Stimulated activated CD4-positive, alpha-beta T cell treated with anti-CD3 and anti-CD28 coated beads, Interleukin-4, amount 100 ng/mL, for 4 hours (primary cell): ENCODE measurements at regions not wholly inside any gene's neighbourhood (a gene's known extent, or its start where the extent isn't known, plus 50 kb on each side); places are given as distances from the start of the nearest gene placed in this dataset.

Experiments
- DNase-seq, 2 experiments: peaks; one replicate each; pipeline ENCODE4 v3.0.0-alpha.2; 2020

DNA sequence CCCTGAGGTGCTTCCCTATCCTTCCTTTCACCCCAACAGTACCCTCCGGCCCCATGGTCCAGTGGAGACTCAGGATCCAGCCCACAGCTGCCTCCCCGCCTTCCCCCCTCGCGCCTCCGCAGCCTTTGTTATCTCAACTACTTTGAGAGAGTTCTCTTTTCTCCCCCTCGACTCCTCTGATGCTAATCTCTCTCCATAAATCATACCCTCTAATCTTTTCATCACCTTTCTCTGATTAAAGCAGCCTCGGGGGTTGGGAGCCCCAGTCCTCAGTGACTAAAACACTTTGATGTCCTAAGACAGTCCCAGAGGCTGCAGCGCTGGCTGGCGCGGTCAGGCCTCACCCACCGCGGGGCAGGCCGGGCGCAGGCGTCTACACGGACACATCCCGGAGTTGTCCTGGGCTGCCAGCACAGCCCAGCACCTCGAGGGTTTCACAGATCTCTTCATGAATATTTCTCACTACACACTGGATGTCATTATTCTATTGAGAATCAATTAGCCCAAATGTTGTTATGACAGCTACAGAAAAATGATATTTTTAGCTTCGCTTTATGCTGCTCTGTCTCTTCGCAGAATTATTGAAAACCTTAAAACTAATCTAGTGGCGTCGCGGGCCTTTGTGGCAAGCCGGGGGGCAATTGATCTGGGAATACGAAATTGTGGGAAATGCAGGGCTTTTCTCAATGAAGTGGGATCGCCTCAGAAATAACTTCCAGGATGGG lies 289.5 kb downstream of the RRAGC start:
- DNase-seq, result no peak

DNA sequence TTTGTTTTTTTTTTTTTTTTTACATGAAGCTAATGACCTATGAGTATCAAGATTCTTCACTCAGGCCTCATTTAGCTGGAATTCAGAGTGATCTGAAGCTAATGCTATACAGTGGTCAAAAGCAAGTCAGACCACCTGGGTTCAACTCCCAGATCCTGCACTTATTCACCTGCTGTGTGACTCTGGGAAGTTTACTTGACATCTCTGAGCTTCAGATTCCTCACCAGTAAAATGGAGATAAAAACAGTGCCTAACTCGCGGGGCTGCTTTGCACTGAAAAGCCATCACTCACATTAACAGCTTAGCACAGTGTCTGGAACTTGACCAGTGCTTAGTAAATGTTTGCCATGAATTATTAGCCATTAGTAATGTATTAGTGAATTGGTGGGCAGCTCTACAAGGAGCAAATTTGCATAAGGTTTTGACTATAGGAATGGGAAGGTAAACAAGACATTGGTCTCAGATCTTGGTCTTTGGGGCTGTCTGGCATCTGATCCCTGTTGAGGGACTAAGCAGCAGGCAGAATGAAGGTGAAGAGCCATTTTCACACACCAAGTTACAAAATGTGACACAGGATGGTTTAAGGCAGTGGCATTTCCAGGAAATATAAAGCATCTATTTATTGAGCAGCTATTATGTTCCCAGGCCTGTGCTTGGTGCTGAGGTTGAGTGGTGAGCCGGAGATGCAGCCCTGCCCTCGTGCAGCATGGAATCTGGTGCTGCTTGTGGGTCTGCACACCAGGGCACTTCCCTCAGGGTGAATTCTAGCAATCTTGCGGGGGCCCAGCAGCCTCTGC lies 291.3 kb downstream of the RRAGC start:
- DNase-seq, result no peak

DNA sequence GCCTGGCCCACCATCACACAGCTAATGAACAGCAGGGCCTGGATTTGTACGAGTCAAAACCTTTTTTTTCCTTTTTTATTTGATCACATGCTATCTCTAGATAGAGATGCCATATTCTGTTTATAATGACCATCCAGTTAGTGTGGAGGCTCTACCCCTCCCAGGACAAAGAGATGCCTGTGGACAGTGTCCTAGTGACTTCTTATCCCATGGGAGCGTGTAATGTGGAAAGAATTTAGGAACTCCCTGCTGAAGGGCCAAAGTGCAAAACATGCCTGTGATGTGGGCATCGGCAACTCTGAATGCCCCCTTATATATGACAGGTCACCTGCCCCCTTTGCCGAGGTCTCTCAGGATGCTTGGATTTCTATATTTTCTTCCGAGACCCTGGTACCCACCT lies 292.2 kb downstream of the RRAGC start:
- no peak for DNase-seq

DNA sequence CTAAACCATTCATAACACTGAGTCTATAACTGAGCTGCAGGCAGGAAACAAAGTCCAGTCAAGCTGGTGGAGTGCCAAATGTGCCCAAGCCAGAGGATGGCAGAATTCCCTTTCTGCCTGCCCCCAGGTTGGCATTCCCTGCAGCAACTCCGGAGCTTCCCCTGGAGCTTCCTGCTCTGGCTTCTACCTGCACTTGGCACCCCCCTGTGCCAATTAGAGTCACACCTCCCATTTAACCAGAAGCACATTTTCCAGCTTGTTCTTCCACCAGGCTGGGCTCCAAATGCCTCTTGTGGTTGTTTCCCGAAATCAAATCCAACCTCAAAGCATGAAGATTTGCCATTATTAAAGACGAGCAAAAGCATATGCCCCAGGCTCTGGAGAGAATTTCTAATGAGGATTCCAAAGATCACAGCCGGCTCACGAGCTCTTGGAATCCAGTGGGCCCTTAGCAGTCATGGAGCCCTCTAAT lies 294.5 kb downstream of the RRAGC start:
- DNase-seq, result no peak

DNA sequence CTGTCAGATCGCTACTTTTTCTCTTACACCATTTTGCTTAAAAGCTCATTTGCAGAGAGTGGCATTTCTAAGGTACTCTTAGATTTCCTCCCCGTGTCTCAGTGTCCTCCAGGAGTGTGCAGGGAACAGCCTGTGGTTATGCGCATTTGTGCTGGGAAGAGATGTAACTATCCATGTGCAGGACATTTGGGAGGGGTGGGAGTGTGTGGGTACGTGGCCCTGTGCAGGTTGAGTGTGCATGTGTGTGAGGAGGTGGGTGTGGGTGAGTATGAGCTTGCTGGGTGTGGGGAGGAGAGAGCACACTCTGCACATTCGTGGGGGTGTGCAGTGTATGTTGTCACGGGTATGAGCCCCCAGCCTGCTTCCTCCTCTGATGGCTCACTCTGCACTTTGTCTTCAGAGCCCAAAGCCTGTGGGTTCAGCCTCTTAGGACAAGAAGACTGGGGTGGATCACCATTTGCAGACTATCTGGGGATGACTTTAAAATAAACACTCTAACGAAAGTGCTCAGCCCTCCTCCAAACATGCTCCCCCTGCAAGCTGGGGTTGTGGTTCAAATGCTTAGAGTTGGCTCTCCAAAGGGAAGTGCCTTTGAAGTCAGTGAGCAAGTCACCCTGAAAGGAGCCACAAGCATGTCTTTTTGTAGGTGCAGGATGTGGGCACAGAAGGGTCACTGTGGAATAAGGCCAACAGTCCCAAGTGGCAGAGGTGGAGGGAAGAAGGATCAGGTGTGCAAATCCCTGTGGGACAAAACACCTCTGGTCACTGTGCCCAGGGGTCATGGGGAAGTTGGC lies 295.4 kb downstream of the RRAGC start:
- no peak for DNase-seq

DNA sequence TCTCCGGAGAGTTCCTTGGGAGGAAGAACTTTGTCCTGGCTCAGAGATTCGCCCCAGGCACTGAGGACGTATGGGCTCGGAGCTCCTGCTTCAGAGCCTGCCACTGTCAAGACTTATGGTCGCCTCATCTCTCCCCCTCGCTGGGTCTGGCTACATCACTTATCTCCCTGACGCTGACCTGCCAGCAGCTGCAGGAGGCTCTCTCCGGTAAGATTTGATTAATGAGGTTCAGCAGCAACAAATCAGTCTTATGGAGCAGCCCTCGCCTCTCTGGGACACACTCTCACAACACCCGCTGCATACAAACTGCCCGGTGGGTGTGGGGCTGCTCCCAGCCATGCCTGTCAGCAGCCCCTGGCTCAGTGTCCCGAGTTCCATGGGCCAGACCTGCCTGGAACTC lies 297.8 kb downstream of the RRAGC start:
- no peak for DNase-seq

DNA sequence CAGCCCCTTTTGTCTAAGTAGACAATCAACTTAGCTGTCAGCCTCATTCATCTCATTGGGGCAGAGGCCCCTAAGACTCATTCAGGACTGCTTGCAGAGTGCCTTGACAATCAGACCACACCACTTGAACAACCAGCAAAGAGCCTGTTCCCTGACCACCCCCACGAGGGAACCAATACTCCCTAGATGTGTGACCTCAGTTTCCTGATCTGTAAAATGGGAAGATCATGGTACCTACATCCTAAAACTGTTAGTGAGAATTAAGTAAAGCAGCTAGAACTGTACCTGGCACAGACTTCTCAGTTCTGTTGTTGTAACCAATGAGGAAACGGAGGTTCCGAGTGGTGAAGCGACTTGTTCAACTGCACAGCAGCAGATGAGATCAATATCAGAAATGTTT lies 298.5 kb downstream of the RRAGC start:
- no peak for DNase-seq

DNA sequence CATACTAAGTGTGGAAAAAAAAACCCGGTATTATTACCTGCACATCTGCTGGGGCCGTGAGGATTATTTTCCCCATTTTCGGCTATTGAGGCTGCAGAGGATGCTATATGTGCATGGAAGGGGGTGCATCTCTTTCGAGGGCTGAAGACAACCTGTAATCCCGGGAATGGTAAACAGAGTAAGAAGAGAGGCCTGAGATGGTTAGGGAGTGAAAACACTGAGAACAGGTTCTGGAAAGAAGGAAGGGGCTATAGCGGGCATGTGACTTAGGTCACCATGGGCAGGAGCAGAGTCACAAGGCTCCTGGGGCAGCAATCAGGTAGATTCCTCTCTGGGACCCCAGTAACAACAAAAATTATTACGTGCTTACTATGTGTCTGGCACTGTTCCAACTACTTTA lies 299.1 kb downstream of the RRAGC start:
- no peak for DNase-seq

DNA sequence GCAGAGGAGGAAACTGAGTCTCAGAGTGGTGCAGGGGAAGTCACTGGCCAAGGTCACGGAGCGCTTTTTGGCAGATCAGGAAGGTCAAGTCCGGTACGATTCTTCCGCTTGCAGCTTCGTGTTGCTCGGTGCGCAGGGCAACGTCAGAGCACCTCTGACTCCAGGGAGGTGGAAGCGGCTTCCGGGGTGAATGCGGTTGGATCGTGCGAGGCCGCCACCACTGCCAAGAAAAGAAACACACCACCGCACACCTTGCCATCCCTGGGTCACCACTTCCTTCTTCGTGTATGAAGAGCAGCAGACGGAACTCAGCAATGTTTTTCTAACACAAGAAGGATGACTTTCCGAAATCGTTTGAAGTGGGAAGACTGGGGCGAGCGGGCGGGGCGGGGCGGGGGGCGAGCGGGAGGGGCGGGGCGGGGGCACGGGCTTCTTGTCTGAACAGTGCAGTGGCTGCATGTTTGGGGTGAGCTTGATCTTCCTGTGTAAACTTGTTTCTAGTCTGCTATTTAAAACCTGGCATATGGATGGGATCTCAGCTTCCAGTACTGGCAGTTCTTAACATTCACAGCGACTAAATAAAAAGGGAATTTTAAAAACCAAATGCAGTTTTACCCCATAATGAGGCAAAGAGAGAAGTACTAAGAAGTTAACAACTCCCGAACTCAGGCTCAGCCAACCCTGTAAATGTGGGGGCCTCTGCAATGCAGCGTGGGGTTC lies 300.0 kb downstream of the RRAGC start:
- peak; percentile 56 to 74 for DNase-seq

DNA sequence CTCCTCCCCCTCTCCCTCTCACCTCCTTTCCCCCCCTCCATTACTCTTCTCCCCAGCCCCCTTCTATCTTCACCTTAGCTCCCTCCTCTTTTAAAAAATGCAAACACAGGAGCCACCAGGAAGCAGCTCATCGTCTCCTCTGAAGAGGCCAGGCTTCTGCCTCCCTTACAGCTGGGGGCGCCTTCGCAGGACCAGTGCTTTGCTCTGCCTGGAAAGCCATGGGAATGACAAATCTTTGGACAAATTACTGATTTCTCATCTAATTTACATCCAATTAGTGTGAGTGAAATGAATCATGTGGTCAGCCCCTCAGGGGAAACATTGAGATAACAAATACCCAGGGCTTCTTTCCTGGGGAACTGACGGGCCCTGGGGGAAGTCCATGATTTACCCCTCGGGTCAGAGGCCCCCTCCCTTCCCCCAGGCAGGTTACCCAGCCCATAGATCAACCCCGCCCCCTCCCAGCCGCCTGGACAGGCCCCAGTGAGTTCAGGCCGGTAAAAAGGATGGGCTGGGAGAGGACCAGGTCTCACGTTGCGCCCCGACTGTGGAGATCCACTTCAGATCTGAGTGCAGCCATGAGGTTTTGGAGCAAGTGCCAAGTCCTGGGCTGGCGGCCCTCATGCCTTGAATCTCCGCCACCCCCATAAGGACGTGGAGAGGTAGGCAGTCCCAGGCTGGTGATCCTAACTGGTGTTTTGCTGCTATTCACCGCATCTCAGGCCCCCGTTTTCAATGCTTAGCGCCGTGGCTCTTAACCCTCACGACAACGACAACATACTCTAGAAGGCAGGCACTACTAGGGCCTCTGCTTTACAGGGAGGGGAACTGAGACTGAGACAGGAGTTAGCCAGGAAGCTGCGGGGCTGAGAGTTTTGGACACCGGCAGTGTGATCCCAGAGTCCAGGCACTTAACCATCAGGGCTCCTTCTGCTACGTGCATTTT lies 300.8 kb downstream of the RRAGC start:
- DNase-seq, result no peak

DNA sequence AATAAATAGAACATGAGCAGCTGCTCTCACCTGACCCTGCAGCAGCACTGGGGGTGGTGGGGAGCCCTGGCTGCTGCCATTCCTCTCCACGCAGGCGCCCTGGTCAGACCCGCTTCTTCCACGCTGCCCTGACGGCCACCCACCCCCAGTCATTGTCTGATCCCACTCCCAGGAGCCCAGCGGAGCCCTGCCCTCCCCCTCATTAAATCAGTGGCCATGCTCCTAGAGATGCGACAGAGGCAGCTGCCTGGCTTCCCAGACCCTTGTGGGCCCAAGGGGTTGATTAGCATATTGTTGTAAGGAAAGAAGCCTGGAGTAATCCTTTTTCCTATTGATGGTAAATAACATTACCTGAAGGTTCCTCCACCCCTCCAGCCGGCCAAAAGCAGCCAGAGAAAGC lies 301.5 kb downstream of the RRAGC start:
- DNase-seq, result no peak

DNA sequence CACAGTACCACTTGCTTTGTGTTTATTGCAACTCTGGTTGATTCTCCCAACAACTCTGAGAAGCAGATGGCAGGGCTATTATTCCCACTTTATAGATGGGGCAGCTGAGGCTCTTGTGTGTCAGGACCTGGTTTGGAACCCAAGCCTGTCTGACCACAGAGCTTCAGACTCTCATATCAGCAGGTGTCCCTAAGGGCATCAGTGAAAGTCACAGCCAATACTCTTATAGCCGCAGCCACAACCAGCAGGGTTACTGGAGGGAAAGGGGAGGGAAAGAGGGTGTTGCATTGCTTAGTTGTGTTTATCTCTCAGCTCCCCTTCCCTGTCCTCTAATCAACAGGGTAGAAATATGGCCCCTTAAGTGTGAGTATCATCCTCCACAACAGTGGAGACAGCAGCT lies 304.0 kb downstream of the RRAGC start:
- no peak for DNase-seq

DNA sequence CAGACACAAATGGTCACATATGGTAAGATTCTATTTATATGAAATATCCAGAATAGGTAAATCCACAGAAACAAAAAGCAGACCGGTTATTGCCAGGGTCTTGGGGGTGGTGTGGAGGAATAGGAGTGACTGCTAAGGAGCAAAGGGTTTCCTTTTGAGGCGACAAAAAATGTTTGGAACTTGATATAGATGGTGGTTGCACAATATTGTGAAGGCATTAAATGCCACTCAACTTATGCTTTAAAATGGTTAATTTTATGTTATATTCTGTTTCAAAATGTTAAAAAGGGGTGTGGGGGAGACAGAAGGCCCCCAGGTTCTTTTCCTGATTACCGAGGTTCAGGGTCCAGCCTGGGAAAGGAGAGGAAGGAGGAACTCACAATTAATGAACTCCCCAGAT lies 304.4 kb downstream of the RRAGC start:
- DNase-seq, result no peak

DNA sequence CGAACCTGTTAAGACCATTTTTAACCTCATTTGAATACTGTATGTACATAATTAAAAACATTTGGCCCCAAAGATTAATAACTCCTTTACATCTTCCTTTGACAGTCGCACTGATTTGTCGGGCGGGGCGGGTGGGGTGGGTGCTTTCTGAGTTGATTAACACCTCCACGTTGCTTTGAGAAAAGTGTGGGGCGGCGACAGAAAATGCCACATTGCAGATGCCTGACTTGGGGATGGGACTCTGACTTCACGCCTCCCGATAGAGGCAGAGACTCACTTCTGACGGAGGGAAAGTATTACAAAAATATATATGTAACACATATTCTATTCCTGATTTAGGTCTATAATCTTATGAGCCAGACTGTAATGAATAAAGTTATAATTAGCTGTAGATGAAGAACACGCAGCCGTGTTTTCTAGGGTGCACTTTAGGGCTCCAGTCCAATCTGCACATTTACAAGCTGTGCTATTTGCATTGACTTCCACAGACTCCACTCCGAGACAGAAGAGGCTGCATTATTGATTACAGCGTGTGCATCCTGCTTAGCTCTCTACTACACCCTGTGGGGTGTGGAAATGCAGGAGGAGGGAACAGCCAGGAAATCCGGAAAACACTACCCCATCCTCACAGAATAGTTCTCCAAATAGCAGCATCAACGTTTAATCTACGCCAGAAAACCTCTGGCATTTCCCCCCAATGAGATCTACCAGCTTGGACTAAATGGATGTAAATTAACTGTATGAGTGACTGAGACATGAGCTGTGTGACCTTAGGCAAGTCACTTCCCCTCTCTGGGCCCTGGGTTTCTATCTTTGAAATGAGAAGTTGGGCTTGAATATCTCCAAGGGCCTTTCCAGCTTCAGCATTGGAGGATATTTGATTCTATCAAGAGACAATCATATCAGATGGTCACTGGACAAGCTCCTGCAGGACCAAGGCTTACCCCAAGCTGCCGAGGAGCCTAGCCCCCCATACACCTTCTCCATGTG lies 308.0 kb downstream of the RRAGC start:
- DNase-seq, result no peak

DNA sequence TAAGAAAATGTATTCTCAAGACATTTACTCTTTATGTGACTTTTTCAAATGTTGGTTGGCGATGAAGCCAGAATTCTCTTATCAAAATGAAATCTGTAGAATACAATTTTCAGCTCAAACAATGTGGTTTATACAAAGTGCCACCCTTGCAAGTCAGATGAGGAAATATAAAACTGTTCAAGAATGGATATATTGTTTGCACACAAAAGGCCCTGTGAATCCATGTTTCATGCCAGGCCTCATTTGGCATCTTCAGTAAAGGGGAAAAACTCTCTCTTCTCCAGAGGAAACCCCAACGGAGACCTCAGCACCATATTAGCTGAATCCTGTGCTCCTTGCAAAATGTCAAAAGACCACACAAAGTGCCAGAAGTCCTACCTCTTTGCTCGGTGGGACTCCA lies 310.4 kb downstream of the RRAGC start:
- no peak for DNase-seq

DNA sequence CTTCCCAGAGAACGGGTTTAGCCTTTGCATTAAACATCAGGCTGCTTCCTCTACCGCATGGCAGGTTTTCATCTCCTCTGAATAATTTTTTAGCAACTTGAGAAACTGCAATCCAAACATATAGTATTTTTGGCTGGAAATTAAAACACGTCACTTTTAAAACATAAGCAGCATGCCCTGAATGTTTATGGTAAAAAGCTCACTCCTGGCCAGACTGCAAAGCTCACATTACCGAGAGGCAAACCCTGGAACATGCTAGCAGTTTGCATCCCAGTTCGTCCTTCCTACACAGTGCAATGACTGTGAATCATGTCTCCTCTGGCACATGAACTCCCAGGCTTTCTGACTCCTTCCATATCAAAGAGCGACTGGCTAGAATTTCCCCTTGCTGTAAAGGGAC lies 312.3 kb downstream of the RRAGC start:
- no peak for DNase-seq

DNA sequence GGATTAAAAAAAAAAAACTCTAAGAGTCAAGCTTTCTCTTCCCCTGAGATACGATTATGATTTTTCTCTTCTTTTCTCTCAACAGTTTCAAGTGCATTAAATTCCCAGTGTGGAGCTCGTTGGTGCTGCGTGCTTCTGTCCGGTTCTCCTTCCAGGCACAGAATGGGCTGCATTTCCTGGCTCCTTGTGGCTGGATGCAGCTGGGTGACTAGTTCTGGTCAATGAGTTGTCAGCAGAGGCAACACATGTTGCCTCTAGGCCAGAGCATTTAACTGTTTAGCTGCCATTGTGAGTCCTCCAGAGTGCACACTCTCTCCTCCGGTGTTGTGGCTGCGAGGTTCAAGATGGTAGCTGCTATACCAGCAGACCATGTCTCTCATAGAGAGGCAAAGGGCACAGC lies 312.9 kb downstream of the RRAGC start:
- no peak for DNase-seq

DNA sequence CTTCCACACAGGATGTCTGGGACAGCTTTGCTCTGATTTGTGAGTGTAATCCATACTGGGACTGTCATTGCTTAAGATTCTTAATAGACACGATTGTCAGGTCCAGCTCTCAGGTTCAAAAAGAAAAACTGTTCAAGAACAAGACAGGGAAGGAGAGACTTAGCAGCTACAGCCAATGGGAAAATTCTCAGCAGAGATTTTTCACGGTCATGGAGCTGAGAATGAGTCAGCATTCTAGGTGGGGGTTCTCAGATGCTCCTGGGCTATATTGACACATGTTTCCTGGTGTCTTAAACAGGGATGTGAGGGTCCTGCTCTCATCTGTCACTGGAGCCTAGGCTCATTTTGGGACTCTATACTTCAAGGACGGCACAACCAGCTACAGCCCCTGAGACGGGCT lies 318.3 kb downstream of the RRAGC start:
- no peak for DNase-seq

DNA sequence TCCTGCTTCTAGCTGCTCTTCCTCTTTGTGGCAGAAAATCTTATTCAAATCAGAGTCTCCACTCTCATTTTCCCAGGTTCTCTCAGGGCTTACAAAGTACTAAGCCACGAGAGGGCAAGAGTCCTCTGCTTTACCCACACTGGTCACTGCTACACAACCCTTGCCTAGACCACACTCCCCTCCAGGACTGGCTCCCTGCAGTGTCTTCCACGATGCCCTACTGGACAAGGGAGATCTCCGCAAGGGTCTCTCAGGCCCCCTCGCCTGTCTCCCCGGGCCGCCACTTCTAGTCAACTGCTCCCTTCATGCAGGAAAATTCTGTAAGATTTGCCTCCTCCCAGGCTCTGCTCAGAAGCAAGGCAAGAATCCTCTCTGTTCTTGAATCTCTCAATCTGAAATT lies 319.6 kb downstream of the RRAGC start:
- DNase-seq, result no peak

DNA sequence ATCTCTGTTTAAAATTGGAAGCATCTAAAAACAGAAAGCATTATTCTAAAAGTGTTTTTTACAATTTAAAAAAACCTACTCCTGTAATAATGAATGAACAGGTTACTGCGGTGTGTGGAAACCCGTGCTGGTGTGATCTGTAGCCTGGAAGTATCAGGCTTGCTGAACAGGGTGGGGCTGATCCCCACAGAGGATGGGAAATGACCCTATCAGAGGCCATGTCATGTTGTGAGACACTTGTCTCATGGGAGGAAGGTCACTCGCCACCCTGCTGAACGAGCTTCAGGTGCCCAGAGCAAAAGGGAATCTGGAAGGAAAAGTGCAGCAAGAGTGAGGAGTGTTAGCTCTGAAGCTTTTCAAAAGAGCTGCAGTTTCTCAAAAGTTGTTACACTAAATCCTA lies 320.7 kb downstream of the RRAGC start:
- no peak for DNase-seq

DNA sequence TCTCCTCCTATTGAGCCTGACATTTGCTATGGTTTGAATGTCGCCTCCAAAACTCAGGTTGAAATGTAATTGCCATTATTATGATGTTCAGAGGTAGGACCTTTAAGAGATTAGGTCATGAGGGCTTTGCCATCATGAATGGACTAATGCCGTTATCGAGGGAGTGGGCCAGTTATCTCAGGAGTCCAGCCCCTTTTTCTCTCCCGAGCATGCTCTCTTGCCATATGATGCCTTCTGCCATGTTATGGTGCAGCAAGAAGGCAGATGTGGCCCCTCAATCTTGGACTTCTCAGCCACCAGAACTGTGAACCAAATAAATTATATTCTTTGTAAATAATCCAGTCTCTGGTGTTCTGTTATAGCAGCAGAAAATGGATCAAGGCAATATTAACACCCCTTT lies 323.5 kb downstream of the RRAGC start:
- no peak for DNase-seq
